HG02973 (cell line): ENCODE measurements at regions not wholly inside any gene's neighbourhood (a gene's known extent, or its start where the extent isn't known, plus 50 kb on each side); places are given as distances from the start of the nearest gene placed in this dataset.
"Not testable (repeated sequence)": the region's sequence is repeated elsewhere in the genome, so short reads cannot be mapped to it uniquely, and the experiment has no call there.

Experiments
- ATAC-seq: cut with Tn5 transposase; IDR thresholded peaks from one replicate; pipeline ENCODE4 v1.9.1; 2021; ENCODE audit warnings: moderate library complexity; ENCODE audit not compliant: unreplicated experiment

GRCh38 chr7:121530227-121531174 lies 134.4 kb upstream of the FAM3C start:
- ATAC-seq = peak; percentile 99

- ATAC-seq = no peak
These were observed 132.9 kb upstream of the FAM3C start for GRCh38 chr7:121529003-121529402.

GRCh38 chr7:121526210-121526609 lies 130.1 kb upstream of the FAM3C start:
- not testable (repeated sequence) for ATAC-seq

GRCh38 chr7:121525155-121525819 lies 129.2 kb upstream of the FAM3C start:
- ATAC-seq = no peak

- ATAC-seq = no peak
These were observed 125.7 kb upstream of the FAM3C start for GRCh38 chr7:121521711-121522400.

- no peak for ATAC-seq
These were observed 124.8 kb upstream of the FAM3C start for GRCh38 chr7:121520911-121521310.

GRCh38 chr7:121519548-121520521 lies 123.7 kb upstream of the FAM3C start:
- ATAC-seq = peak; percentile 79

- ATAC-seq = no peak
These were observed 121.5 kb upstream of the FAM3C start for GRCh38 chr7:121517591-121517990.

- no peak for ATAC-seq
These were observed 120.7 kb upstream of the FAM3C start for GRCh38 chr7:121516821-121517220.

GRCh38 chr7:121515630-121516401 lies 119.7 kb upstream of the FAM3C start:
- no peak for ATAC-seq

GRCh38 chr7:121515229-121515628 lies 119.1 kb upstream of the FAM3C start:
- no peak for ATAC-seq

GRCh38 chr7:121513105-121513504 lies 117.0 kb upstream of the FAM3C start:
- no peak for ATAC-seq

- no peak for ATAC-seq
These were observed 114.9 kb upstream of the FAM3C start for GRCh38 chr7:121510858-121511482.

- no peak for ATAC-seq
These were observed 114.2 kb upstream of the FAM3C start for GRCh38 chr7:121510302-121510701.

- no peak for ATAC-seq
These were observed 109.6 kb upstream of the FAM3C start for GRCh38 chr7:121505540-121506182.

- ATAC-seq = no peak
These were observed 108.9 kb upstream of the FAM3C start for GRCh38 chr7:121505021-121505420.

GRCh38 chr7:121504482-121504881 lies 108.4 kb upstream of the FAM3C start:
- no peak for ATAC-seq

GRCh38 chr7:121503730-121504129 lies 107.6 kb upstream of the FAM3C start:
- no peak for ATAC-seq

- ATAC-seq = no peak
These were observed 106.9 kb upstream of the FAM3C start for GRCh38 chr7:121503039-121503438.
